ENCODE measurements at regions not wholly inside any gene's neighbourhood (a gene's known extent, or its start where the extent isn't known, plus 50 kb on each side); places are given as distances from the start of the nearest gene placed in this dataset.

DNA sequence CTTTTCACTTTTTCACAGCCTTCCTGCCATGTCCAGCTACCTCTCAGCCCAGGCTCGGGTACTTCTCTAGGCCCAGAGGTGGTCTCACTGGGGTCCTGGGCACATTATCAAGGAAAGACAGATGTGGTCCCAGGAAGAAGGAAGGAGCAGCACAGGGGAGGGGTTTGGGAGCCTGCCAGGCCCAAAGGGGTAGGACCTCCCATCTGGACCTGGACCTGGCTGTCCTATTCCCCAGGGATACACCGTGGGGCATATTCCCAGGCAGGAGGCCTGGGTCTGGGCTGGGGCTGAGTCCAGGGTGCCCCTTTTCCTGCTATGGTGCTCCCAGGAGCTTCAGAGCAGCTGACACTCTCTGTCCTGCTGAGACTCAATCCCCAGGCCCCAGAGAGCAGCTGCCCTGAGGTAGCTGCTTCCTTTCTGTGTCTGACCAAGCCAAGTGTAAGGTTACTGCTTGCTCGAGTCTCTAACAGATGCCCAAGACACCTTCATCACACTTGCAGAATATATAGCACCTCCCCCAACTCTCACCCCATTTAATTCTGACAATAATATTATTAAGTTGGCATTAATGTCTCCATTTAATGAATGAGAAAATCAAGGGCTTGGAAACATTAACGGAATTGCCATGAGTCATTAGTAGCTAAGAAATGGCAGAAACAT lies 232.0 kb downstream of the BUD13 start:
- TF ChIP-seq CTCF (IDR thresholded peaks at IDR 0.05; ENCODE audit: borderline replicate concordance, control extremely low read depth, extremely low read depth, insufficient read depth, missing control alignments) = no peak
- DNase-seq (ENCODE audit: low spot score) = no peak
- in situ Hi-C loops (cut with MboI; ENCODE audit: low sequenced_read_pairs, unreplicated experiment) = no loop called here

DNA sequence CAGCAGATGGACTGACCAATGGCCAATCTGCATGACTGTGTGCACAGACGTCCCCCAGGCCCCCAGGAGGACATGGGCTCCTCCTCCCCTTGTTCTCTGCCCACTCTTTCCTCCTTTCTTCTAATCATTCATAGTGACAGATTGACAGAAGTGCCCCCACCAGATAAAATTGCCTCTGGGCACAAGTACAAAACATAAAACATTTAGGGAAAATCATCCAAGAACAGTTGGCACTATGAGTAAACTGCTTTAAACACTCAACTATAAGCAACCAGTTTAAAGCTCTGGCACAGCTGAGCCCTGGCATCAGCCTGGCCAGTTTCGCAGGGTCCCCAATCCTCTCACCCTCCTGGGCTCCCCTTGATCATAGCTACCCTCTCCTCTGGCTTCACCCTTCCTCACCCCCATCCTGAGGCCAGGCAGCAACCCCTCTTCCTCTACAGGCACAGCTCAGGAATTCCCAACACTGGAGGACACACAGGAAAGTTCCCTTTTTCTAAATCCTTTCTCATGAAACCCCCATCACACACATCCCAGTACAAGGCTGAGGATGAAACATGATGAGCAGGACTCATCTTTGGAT lies 232.9 kb downstream of the BUD13 start:
- no peak for TF ChIP-seq CTCF (IDR thresholded peaks at IDR 0.05; ENCODE audit: borderline replicate concordance, control extremely low read depth, extremely low read depth, insufficient read depth, missing control alignments)
- in situ Hi-C loops (cut with MboI; ENCODE audit: low sequenced_read_pairs, unreplicated experiment) = no loop called here

GRCh38 chr11:116539211-116539610 lies 233.6 kb downstream of the BUD13 start:
- in situ Hi-C loops (cut with MboI; ENCODE audit: low sequenced_read_pairs, unreplicated experiment) = no loop called here
- no peak for TF ChIP-seq CTCF (IDR thresholded peaks at IDR 0.05; ENCODE audit: borderline replicate concordance, control extremely low read depth, extremely low read depth, insufficient read depth, missing control alignments)

More for the DNA sequence above, 232.9 kb downstream of the BUD13 start:
- DNase-seq (ENCODE audit: low spot score) = no peak

GRCh38 chr11:116538677-116539076 lies 234.1 kb downstream of the BUD13 start:
- in situ Hi-C loops (cut with MboI; ENCODE audit: low sequenced_read_pairs, unreplicated experiment) = no loop called here
- no peak for DNase-seq (ENCODE audit: low spot score)
- TF ChIP-seq CTCF (IDR thresholded peaks at IDR 0.05; ENCODE audit: borderline replicate concordance, control extremely low read depth, extremely low read depth, insufficient read depth, missing control alignments) = no peak

More at GRCh38 chr11:116539211-116539610, 233.6 kb downstream of the BUD13 start:
- DNase-seq (ENCODE audit: low spot score) = no peak

DNA sequence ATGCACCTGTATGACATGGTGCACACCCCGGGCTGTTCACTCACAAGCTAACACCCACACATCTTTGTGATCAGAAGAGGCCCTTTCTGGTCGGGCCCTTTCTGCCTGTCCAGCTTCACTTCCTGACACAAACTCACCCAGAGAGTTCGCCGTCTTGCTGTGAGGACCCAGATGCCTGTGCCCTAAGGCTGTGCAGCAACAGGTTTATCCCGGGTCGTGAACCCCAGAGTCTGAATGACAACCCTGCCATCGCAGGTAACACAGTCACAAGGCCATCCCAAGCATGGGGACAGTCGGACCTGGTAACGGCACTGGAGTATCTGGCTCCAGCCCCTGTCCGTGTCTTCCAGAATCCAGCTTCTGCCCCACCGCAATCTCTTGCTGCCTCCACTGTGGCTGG lies 235.1 kb downstream of the BUD13 start:
- TF ChIP-seq CTCF (IDR thresholded peaks at IDR 0.05; ENCODE audit: borderline replicate concordance, control extremely low read depth, extremely low read depth, insufficient read depth, missing control alignments) = no peak

GRCh38 chr11:116537121-116537520 lies 235.7 kb downstream of the BUD13 start:
- TF ChIP-seq CTCF (IDR thresholded peaks at IDR 0.05; ENCODE audit: borderline replicate concordance, control extremely low read depth, extremely low read depth, insufficient read depth, missing control alignments) = no peak
- DNase-seq (ENCODE audit: low spot score) = no peak
- in situ Hi-C loops (cut with MboI; ENCODE audit: low sequenced_read_pairs, unreplicated experiment) = no loop called here

More for the DNA sequence above, 235.1 kb downstream of the BUD13 start:
- no peak for DNase-seq (ENCODE audit: low spot score)
- in situ Hi-C loops (cut with MboI; ENCODE audit: low sequenced_read_pairs, unreplicated experiment) = no loop called here

Measured in GM13976 (cell line).